Central memory CD8-positive, alpha-beta T cell (primary cell): ENCODE measurements at regions not wholly inside any gene's neighbourhood (a gene's known extent, or its start where the extent isn't known, plus 50 kb on each side); places are given as distances from the start of the nearest gene placed in this dataset.
"Not testable (repeated sequence)": the region's sequence is repeated elsewhere in the genome, so short reads cannot be mapped to it uniquely, and the experiment has no call there.

Experiments used
- ATAC-seq: fragments of 150-1000 bp; cut with Tn5 transposase; replicated peaks from 2 replicates; pipeline ENCODE4 v1.10.0; 2022; ENCODE audit warnings: mild to moderate bottlenecking, moderate FRiP score, moderate number of reproducible peaks; ENCODE audit not compliant: poor library complexity, severe bottlenecking; ENCODE audit errors: extremely low read depth
- DNase-seq, 2 donors: peaks; one replicate each; pipeline ENCODE4 v3.0.0; 2021; ENCODE audit warnings: low spot score in 2 of 2
- H3K27ac Mint-ChIP-seq: one replicate; pipeline ENCODE4 v1.8.0; 2022; ENCODE audit warnings: low read depth, mild to moderate bottlenecking, moderate library complexity, mixed read lengths
- H3K27me3 Mint-ChIP-seq: one replicate; pipeline ENCODE4 v1.8.0; 2022; ENCODE audit warnings: mixed read lengths
- H3K36me3 Mint-ChIP-seq: one replicate; pipeline ENCODE4 v1.8.0; 2022; ENCODE audit warnings: mild to moderate bottlenecking, moderate library complexity, mixed read lengths; ENCODE audit not compliant: insufficient read depth
- H3K4me1 Mint-ChIP-seq: one replicate; pipeline ENCODE4 v1.8.0; 2022; ENCODE audit warnings: mixed read lengths
- H3K4me3 Mint-ChIP-seq: one replicate; pipeline ENCODE4 v1.8.0; 2022; ENCODE audit warnings: mild to moderate bottlenecking, moderate library complexity, mixed read lengths
- H3K9me3 Mint-ChIP-seq: one replicate; pipeline ENCODE4 v1.8.0; 2022; ENCODE audit warnings: mixed read lengths

GRCh38 chr1:223038288-223039006, 104.6 kb downstream of the TLR5 start:
- no peaks in the 10 kb centered on the region for H3K36me3 Mint-ChIP-seq
- DNase-seq (no peak), ATAC-seq (no peak)
- H3K4me1 Mint-ChIP-seq, result no peaks in the 10 kb centered on the region
- no peak overlapping the region for H3K27ac Mint-ChIP-seq
- H3K27me3 Mint-ChIP-seq, result peaks cover 53% of the 10 kb centered on the region
- H3K4me3 Mint-ChIP-seq, result no peak overlapping the region
- H3K9me3 Mint-ChIP-seq, result no peaks in the 10 kb centered on the region

GRCh38 chr1:223039990-223040389, 103.1 kb downstream of the TLR5 start:
- ATAC-seq (no peak), DNase-seq (no peak)
- no peaks in the 10 kb centered on the region for H3K9me3 Mint-ChIP-seq
- H3K27me3 Mint-ChIP-seq, result peaks cover 53% of the 10 kb centered on the region
- H3K4me1 Mint-ChIP-seq, result no peaks in the 10 kb centered on the region
- H3K4me3 Mint-ChIP-seq, result no peak overlapping the region
- H3K27ac Mint-ChIP-seq, result no peak overlapping the region
- peaks cover 1% of the 10 kb centered on the region for H3K36me3 Mint-ChIP-seq

- Mint-ChIP-seq H3K4me1 (no peaks in the 10 kb centered on the region), H3K9me3 (no peaks in the 10 kb centered on the region), H3K27me3 (peaks cover 44% of the 10 kb centered on the region), H3K36me3 (peaks cover 1% of the 10 kb centered on the region), H3K27ac (no peak overlapping the region), H3K4me3 (no peak overlapping the region)
- no peak for DNase-seq
- ATAC-seq, result no peak
Observed at GRCh38 chr1:223041481-223041880, 101.6 kb downstream of the TLR5 start.

GRCh38 chr1:223045164-223045957, 97.7 kb downstream of the TLR5 start:
- H3K27ac Mint-ChIP-seq, result no peak overlapping the region
- DNase-seq (no peak), ATAC-seq (no peak)
- H3K4me1 Mint-ChIP-seq, result no peaks in the 10 kb centered on the region
- H3K36me3 Mint-ChIP-seq, result peaks cover 1% of the 10 kb centered on the region
- peaks cover 4% of the 10 kb centered on the region for H3K9me3 Mint-ChIP-seq
- peaks cover 33% of the 10 kb centered on the region for H3K27me3 Mint-ChIP-seq
- H3K4me3 Mint-ChIP-seq, result no peak overlapping the region

- Mint-ChIP-seq H3K27me3 (peaks cover 26% of the 10 kb centered on the region), H3K27ac (no peak overlapping the region), H3K36me3 (peaks cover 1% of the 10 kb centered on the region), H3K4me1 (no peaks in the 10 kb centered on the region), H3K4me3 (no peak overlapping the region), H3K9me3 (peaks cover 4% of the 10 kb centered on the region)
- no peak for DNase-seq
- no peak for ATAC-seq
Observed at GRCh38 chr1:223046011-223046410, 97.0 kb downstream of the TLR5 start.

GRCh38 chr1:223046463-223046862, 96.6 kb downstream of the TLR5 start:
- peaks cover 22% of the 10 kb centered on the region for H3K27me3 Mint-ChIP-seq
- not testable (repeated sequence) for H3K4me3 Mint-ChIP-seq, H3K4me1 Mint-ChIP-seq, DNase-seq, H3K9me3 Mint-ChIP-seq, H3K27ac Mint-ChIP-seq, ATAC-seq, H3K36me3 Mint-ChIP-seq

GRCh38 chr1:223048026-223048425, 95.0 kb downstream of the TLR5 start:
- Mint-ChIP-seq H3K4me1 (no peaks in the 10 kb centered on the region), H3K4me3 (no peak overlapping the region), H3K36me3 (peaks cover 1% of the 10 kb centered on the region), H3K27ac (no peak overlapping the region), H3K9me3 (peaks cover 4% of the 10 kb centered on the region), H3K27me3 (peaks cover 12% of the 10 kb centered on the region)
- ATAC-seq (no peak), DNase-seq (no peak)

- Mint-ChIP-seq H3K27ac (no peak overlapping the region), H3K36me3 (no peaks in the 10 kb centered on the region), H3K9me3 (no peaks in the 10 kb centered on the region), H3K4me3 (no peak overlapping the region), H3K4me1 (no peaks in the 10 kb centered on the region), H3K27me3 (peaks cover 12% of the 10 kb centered on the region)
- ATAC-seq (no peak), DNase-seq (no peak)
Observed at GRCh38 chr1:223052462-223052861, 90.6 kb downstream of the TLR5 start.

GRCh38 chr1:223052931-223053330, 90.1 kb downstream of the TLR5 start:
- H3K27me3 Mint-ChIP-seq, result peaks cover 12% of the 10 kb centered on the region
- H3K36me3 Mint-ChIP-seq, result no peaks in the 10 kb centered on the region
- ATAC-seq (no peak), DNase-seq (no peak)
- no peak overlapping the region for H3K4me3 Mint-ChIP-seq
- H3K4me1 Mint-ChIP-seq, result no peaks in the 10 kb centered on the region
- H3K27ac Mint-ChIP-seq, result no peak overlapping the region
- no peaks in the 10 kb centered on the region for H3K9me3 Mint-ChIP-seq

- Mint-ChIP-seq H3K4me1 (no peaks in the 10 kb centered on the region), H3K36me3 (no peaks in the 10 kb centered on the region), H3K27me3 (peaks cover 10% of the 10 kb centered on the region), H3K27ac (no peak overlapping the region), H3K9me3 (no peaks in the 10 kb centered on the region), H3K4me3 (no peak overlapping the region)
- no peak for DNase-seq
- ATAC-seq, result no peak
Observed at GRCh38 chr1:223056802-223057201, 86.2 kb downstream of the TLR5 start.

GRCh38 chr1:223057569-223058093, 85.4 kb downstream of the TLR5 start:
- Mint-ChIP-seq H3K36me3 (no peaks in the 10 kb centered on the region), H3K9me3 (no peaks in the 10 kb centered on the region), H3K4me1 (no peaks in the 10 kb centered on the region), H3K4me3 (no peak overlapping the region), H3K27me3 (peaks cover 10% of the 10 kb centered on the region), H3K27ac (no peak overlapping the region)
- DNase-seq (no peak), ATAC-seq (no peak)
